Renal pelvis (tissue), 1 donor: ENCODE measurements at regions not wholly inside any gene's neighbourhood (a gene's known extent, or its start where the extent isn't known, plus 50 kb on each side); places are given as distances from the start of the nearest gene placed in this dataset.

Source experiments
- DNase-seq: peaks from one replicate; pipeline ENCODE4 v3.0.0-alpha.2; 2013

DNA sequence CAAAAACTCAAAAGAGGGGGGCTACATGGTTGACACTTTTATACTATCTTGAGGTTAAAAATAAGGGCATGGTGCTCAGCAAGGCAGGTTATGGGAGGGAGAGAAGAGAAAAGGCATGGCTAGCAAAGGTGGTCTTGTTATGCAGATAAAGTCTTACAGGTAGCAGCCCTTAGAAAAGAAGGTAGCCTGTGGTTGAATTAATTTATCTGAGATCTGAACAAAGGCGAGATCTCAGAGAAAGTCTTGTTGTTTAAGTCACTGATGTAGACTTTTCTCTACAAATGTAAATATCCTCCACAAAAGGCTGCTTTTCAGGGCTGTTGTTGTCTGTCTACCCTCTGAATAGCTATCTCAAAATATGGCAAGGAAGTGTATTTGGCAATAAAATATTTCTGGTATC, 1250.4 kb downstream of the PCDH18 start:
- no peak for DNase-seq

DNA sequence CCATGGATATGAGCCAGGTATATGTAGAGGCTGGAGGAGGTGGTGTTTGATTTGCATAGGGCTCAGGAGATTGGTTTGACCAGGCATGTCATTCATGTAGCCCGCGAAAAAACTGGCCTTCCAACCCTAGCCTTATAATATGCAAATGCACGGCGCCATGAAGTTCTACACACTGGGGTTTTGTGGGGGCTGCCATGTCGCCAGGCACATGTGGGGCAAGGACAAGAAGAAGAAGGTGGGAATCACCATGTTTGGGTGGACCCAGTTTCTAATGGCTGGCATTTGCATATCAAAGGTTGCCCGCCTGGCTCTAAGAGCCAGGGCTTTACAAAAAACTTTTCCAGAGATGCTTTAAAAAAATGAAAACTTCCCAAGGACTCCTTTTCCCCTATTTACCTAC, 1251.0 kb downstream of the PCDH18 start:
- DNase-seq, result no peak

DNA sequence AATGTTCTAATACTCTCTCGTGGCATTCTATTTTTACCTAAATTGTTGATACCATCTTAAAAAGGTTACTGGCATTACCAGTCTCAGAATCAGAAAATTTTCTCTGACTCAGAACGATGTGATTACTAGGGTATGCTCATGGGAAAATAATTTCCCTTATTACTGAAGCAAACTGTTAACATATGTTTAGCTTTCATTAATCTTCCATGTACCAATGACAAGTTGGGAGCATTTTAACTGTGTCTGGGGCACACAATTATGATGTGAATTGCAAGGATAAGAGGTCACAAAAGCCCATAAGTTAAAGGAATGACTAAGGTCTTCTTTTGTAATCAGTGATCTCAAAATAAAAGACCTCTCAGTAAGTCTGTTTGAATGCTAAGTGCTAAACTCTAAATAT, 1254.6 kb downstream of the PCDH18 start:
- no peak for DNase-seq

DNA sequence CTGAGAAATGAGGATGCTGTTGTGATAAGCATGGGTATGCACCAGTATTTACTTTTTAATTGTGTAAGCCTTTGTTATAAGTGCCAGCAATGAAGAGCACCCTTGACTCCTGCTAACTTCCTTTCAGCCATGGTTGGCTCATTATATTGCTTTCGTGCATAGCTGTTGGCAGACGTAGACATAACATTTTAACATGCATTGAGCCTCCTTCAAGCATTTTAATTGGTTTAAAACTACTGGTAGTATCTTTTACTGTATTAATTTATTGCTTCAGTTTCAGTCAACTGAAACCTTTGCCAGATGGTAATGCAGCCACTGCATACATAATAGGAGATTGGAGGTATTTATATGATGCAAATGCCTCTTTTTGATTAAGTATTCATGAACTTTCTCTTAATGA, 1285.4 kb downstream of the PCDH18 start:
- no peak for DNase-seq

GRCh38 chr4:136241221-136241986, 1290.9 kb downstream of the PCDH18 start:
- DNase-seq, result no peak

DNA sequence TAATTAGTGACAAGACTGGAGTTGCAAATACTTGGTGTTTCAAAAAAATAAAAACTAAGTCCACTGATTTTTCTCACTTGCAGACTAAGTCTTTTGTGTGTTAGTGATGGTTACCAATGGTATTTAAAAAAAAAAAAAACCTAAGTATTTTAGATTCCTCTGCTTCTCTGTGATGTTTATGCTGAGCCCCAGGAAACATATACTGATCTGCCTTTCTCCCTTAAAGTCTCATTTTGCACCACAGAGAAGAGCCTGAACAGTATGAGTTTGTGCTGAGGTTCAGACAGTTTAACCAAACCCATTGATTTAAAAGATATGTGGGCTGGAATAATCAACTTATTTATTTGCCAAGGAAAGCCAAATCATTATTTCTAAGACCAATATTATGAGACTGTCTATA, 1305.0 kb downstream of the PCDH18 start:
- DNase-seq, result no peak

GRCh38 chr4:136219592-136220125, 1312.6 kb downstream of the PCDH18 start:
- DNase-seq, result no peak

GRCh38 chr4:136203199-136203598, 1329.1 kb downstream of the PCDH18 start:
- DNase-seq, result no peak

DNA sequence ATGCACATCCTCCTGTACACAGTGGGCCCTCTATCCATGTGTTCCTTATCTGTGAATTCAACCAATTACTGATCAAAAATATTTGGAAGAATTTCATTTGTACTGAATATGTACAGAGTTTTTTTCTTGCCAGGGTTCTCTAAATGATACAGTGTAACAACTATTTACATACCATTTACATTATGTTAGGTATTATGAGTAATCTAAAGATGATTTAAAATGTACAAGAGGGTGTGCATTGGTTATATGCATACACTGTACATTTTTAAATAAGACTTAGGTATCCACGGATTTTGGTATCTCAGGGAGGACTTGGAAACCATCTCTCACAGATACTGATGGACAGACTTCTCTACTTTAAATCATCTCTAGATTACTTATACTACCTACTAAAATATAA, 1333.9 kb downstream of the PCDH18 start:
- no peak for DNase-seq

GRCh38 chr4:136194962-136195361, 1337.3 kb downstream of the PCDH18 start:
- DNase-seq, result no peak

DNA sequence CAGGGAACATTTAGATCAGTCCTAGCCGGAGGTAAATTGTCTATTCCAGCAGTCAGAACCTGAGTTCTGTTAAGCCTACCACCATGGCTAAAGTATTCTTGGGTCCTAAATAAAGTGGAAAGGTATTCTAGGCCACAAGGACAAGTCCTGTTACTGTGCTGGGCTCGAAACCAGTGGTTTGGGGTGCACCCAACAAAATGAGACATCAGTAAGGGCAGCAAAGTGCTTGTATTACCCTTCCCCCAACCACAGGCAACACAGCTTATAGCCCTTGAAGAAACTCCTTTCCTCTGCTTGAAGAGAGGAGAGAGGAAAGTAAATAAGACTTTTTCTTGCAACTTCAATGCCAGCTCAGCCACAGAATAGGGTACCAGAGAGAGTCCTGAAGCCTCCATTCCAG, 1345.6 kb downstream of the PCDH18 start:
- DNase-seq, result no peak

GRCh38 chr4:136183513-136183912, 1348.8 kb downstream of the PCDH18 start:
- DNase-seq, result no peak

DNA sequence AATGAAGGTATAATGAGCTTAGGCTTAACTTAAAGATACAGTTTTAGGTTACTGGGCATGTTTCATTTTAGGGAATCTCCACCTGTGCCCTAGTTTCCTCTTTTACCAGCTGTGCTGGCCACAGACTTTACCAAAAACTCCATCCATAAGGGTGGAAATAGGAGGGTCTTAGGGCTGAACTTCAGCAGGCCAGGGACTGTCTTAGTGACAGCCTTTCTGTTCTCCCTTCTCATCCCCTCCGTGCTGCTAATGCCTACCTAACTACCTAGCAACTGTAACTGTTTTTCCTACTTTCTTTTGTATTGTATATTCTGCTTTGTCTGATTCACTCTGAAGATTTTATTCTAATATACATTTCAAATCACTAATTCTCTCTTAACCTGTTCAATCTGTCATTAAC, 1375.3 kb downstream of the PCDH18 start:
- DNase-seq, result no peak

DNA sequence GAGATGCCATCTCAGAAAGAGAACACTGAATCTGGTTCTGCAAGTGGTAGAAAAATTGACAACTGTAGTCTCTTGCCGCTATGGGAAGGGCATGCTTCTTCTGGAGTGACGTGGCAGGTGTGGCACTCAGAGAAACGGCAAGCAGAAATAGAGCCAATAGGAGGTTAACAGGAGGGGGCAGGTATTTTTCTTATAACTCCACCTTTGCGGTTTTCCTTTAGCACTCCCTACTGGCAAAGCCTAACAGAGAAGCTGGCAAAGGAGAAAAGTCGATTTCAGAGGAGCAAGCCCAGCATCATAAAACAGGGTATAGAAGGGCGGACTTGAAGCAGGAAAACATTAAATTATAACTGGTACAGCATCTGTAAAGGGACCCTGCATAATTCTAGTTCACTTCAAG, 1382.2 kb downstream of the PCDH18 start:
- no peak for DNase-seq

DNA sequence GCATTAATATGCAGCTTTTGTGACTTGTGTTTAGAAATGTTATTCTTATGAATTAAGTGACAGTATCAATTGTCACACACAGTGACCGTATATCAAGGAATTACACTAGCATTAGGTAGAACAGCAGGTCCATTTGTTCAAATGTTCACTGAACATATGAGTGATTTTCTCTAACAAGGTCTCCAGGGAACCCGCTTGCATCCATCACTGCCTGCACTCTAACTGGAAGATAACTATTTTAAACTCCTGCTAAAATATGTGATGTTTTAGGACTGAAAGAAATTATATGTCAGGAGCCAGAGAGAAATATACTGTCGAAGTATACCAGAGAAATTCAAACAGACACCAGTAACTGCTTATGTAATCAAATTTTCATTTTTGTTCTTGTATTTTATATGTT, 1395.7 kb downstream of the PCDH18 start:
- no peak for DNase-seq

- DNase-seq, result no peak
These were observed 1408.0 kb downstream of the PCDH18 start for GRCh38 chr4:136124251-136124745.

DNA sequence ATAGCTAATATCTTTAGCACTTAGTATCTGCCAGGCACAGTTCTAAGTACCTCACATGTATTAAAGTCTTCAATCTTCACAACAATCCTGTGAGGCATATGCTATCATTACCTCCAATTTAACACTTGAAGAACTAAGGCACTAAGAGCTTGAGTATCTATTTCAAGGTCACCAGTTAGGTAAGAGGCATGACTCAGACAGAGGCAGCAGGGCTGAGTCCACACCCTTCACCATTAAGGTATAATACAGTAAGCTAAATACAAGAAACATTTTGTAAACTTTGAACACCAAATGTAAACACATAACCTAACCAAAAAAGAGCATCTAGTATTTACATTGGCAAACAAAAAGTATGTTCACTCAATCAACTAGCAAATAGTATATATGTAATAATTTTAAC, 1410.9 kb downstream of the PCDH18 start:
- no peak for DNase-seq

DNA sequence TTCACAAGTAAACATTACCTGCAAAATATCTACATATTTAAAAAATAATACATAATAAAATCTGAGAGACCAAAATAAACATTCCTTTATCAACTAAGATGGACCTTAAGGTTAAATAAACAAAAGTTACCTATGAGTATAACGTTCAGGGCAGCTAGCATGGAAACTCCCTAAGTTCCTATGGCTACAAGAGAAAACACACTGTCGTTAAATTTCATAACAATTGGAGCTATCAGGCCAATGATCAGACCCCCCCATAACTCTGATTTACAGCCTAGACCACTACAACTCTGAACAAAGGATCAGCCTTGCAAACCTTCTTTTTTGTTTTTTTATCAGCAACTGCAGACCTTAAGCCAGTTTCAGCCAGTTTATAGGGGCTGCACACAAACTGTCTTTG, 1418.4 kb downstream of the PCDH18 start:
- DNase-seq, result no peak

DNA sequence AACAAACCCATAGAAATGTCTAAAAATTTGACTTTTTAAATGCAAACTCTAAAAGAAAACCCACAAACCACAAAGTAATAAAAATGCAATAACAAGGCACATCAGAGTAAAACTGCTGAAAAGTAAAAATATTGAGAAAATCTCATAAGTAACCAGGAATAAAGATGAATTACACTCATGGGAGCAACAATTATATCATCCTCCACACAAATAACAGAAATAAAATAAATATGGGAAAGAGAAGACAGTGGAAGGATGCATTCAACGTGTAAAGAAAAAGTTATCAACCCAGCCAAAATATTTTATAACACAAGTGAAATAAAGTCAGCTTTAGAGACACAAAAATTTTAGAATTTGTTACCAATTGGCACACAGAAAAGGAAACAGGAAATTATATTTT, 1420.2 kb downstream of the PCDH18 start:
- DNase-seq, result no peak

GRCh38 chr4:136106753-136107152, 1425.5 kb downstream of the PCDH18 start:
- DNase-seq, result no peak

DNA sequence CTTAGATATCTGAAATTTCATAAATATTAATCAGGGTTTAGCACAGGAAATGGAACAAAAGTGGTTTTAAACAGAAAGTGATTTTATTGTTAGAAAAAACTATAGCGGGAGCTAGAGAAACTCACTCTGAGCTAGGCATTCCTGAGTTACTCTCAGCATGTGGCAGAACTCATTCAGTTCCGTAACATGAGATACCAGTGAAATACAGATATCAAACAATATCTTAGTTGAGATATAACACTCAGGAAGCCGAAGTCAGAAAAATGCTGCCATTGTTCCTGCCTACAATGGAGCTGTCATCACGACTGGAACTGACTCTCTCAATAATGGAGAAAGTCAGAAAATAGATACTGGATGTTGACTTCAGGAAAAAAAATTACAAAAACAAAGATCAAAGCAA, 1428.7 kb downstream of the PCDH18 start:
- DNase-seq, result no peak

DNA sequence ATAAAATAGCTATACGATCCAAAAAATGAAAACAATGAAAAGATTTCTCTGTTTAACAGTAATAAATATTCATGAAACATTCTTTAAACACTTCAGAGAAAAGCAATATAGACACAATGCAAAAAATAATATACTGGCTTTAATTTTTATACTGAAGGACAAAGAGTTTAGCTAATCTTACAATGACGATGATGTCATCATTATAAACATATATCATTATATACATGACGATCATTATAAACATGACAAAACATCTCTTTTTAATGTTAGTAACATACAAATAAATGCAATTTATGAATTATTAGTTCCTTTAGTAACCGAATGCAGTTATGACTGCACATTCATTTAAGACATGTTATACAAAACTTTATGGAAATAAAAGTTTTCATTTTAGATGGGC, 1434.6 kb downstream of the PCDH18 start:
- DNase-seq, result no peak

DNA sequence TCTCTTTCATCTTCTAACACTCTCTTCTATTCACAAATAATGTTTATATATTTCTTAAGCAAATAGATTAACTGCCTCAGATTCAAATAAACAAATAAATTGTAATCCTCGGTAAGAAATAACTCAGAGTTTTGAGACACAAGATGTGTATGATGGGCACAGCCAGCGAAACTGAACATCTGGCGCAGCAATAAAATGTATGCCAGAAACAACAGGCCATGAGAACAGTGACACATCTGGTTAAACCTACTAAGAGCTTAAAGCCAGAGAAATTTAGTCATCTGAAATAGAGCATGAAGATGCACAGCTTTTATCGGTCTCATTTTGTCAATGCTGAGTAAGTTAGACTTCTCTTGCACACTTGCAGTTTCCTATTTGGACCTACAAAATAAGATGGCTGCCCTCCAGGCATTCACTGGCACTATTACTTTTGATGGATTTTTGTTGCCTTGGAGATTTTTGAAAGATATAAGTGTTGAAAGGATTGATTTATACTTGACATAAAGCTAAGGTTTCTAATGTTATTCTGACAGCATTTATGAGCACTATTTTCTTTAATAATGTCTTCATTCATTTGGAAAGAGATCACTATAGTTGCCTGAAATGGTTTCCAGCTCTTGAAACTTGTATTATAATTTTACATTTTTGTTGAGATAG, 1444.0 kb downstream of the PCDH18 start:
- DNase-seq, result no peak
